DOHH2 (cell line): ENCODE measurements at regions not wholly inside any gene's neighbourhood (a gene's known extent, or its start where the extent isn't known, plus 50 kb on each side); places are given as distances from the start of the nearest gene placed in this dataset.

Experiments
- H3F3A ChIP-seq: fragments of 200-600 bp; sonication (generic), shearing (Covaris generic); 2 replicates; pipeline ENCODE4 v1.6.0; 2016; ENCODE audit warnings: antibody characterized with exemption, mild to moderate bottlenecking; ENCODE audit not compliant: control insufficient read depth, insufficient read depth
- H3K27ac ChIP-seq: fragments of 200-600 bp; sonication (generic); 2 replicates; pipeline ENCODE4 v1.5.1; 2014; ENCODE audit warnings: low read depth, mild to moderate bottlenecking, low read length, moderate library complexity
- H3K27me3 ChIP-seq: fragments of 200-600 bp; sonication (generic); 2 replicates; pipeline ENCODE4 v1.6.1; 2014; ENCODE audit warnings: mild to moderate bottlenecking, low read length, mixed read lengths; ENCODE audit not compliant: control insufficient read depth
- H3K36me3 ChIP-seq: fragments of 200-600 bp; sonication (generic); 2 replicates; pipeline ENCODE4 v1.6.1; 2014; ENCODE audit warnings: mild to moderate bottlenecking, low read length, moderate library complexity, mixed read lengths; ENCODE audit not compliant: control insufficient read depth
- H3K4me1 ChIP-seq: fragments of 200-600 bp; sonication (generic); 2 replicates; pipeline ENCODE4 v1.6.1; 2014; ENCODE audit warnings: mild to moderate bottlenecking, low read length, mixed read lengths; ENCODE audit not compliant: control insufficient read depth
- H3K4me2 ChIP-seq: fragments of 200-600 bp; sonication (generic); 2 replicates; pipeline ENCODE4 v1.6.0; 2014; ENCODE audit warnings: mild to moderate bottlenecking, low read length, moderate library complexity
- H3K4me3 ChIP-seq: fragments of 200-600 bp; sonication (generic); 2 replicates; pipeline ENCODE4 v1.5.1; 2014; ENCODE audit warnings: mild to moderate bottlenecking, low read length, mixed read lengths
- H3K79me2 ChIP-seq: fragments of 200-600 bp; sonication (generic); 2 replicates; pipeline ENCODE4 v1.6.1; 2014; ENCODE audit warnings: mild to moderate bottlenecking, low read length, mixed read lengths; ENCODE audit not compliant: control insufficient read depth
- H3K9me2 ChIP-seq: fragments of 200-600 bp; sonication (generic); replicated peaks from 2 replicates; pipeline ENCODE4 v1.6.1; 2014; ENCODE audit warnings: mild to moderate bottlenecking, low read length, mixed read lengths; ENCODE audit not compliant: control insufficient read depth
- H3K9me3 ChIP-seq: fragments of 200-600 bp; sonication (generic); 2 replicates; pipeline ENCODE4 v1.6.1; 2014; ENCODE audit warnings: antibody characterized with exemption, low read length, mixed read lengths; ENCODE audit not compliant: control insufficient read depth, insufficient read depth
- H4K20me1 ChIP-seq: fragments of 200-600 bp; sonication (generic); 2 replicates; pipeline ENCODE4 v1.6.0; 2014; ENCODE audit warnings: low read depth, mild to moderate bottlenecking, antibody characterized with exemption, low read length, moderate library complexity; ENCODE audit not compliant: control insufficient read depth, insufficient read depth
- EZH2phosphoT487 ChIP-seq: fragments of 200-600 bp; sonication (generic); IDR thresholded peaks from 2 replicates; pipeline ENCODE4 v1.6.1; 2017; ENCODE audit warnings: borderline replicate concordance, mild to moderate bottlenecking, antibody characterized with exemption, low read length, moderate library complexity, mixed read lengths
- TF ChIP-seq, protein P1 (sequence below): fragments of 200-600 bp; sonication (generic); IDR thresholded peaks from one replicate; pipeline ENCODE4 v1.5.1; 2014; ENCODE audit warnings: antibody characterized with exemption, mild to moderate bottlenecking, low read depth, low read length; ENCODE audit not compliant: poor library complexity, severe bottlenecking

DNA sequence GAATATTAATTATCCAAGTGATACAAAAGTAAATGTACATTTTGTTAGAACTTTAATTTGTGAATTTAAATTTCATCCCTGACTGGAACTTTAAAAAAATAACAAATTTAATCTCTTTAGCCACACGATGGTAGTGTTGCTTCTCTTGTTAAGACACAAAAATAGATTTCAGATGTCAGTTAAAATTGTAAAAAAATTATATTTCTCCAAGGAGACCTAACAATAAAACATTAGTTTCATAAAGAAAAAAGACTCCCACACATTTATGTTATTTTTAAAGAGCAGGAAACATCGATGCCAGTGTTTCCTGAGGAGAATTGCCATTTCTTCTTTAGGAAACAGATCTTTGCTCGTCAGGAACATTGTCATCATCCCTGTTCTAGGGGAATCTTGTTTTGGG is 74.0 kb upstream of the DEPDC1 start:
- TF ChIP-seq, protein P1, sequence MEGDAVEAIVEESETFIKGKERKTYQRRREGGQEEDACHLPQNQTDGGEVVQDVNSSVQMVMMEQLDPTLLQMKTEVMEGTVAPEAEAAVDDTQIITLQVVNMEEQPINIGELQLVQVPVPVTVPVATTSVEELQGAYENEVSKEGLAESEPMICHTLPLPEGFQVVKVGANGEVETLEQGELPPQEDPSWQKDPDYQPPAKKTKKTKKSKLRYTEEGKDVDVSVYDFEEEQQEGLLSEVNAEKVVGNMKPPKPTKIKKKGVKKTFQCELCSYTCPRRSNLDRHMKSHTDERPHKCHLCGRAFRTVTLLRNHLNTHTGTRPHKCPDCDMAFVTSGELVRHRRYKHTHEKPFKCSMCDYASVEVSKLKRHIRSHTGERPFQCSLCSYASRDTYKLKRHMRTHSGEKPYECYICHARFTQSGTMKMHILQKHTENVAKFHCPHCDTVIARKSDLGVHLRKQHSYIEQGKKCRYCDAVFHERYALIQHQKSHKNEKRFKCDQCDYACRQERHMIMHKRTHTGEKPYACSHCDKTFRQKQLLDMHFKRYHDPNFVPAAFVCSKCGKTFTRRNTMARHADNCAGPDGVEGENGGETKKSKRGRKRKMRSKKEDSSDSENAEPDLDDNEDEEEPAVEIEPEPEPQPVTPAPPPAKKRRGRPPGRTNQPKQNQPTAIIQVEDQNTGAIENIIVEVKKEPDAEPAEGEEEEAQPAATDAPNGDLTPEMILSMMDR, result no peak
- TF ChIP-seq EZH2phosphoT487, result no peak

GRCh38 chr1:68571454-68572235 is 74.8 kb upstream of the DEPDC1 start:
- no peaks in the 10 kb centered on the region for H3K4me1 ChIP-seq
- no peak overlapping the region for H3K27ac ChIP-seq
- no peak overlapping the region for H3K4me3 ChIP-seq
- no peak for TF ChIP-seq EZH2phosphoT487
- TF ChIP-seq, protein P1, result no peak
- no peaks in the 10 kb centered on the region for H3F3A ChIP-seq
- H3K79me2 ChIP-seq, result no peaks in the 10 kb centered on the region
- no peaks in the 10 kb centered on the region for H3K9me3 ChIP-seq
- no peaks in the 10 kb centered on the region for H3K36me3 ChIP-seq
- no peaks in the 10 kb centered on the region for H4K20me1 ChIP-seq
- no peak overlapping the region for H3K4me2 ChIP-seq
- H3K9me2 ChIP-seq, result no peaks in the 10 kb centered on the region
- no peaks in the 10 kb centered on the region for H3K27me3 ChIP-seq

More for the DNA sequence above, 74.0 kb upstream of the DEPDC1 start:
- H3F3A ChIP-seq, result no peaks in the 10 kb centered on the region
- no peak overlapping the region for H3K4me2 ChIP-seq
- H3K4me3 ChIP-seq, result no peak overlapping the region
- no peaks in the 10 kb centered on the region for H3K79me2 ChIP-seq
- no peaks in the 10 kb centered on the region for H3K9me2 ChIP-seq
- H3K27me3 ChIP-seq, result no peaks in the 10 kb centered on the region
- H3K36me3 ChIP-seq, result no peaks in the 10 kb centered on the region
- H3K9me3 ChIP-seq, result no peaks in the 10 kb centered on the region
- no peak overlapping the region for H3K27ac ChIP-seq
- H4K20me1 ChIP-seq, result no peaks in the 10 kb centered on the region
- no peaks in the 10 kb centered on the region for H3K4me1 ChIP-seq

DNA sequence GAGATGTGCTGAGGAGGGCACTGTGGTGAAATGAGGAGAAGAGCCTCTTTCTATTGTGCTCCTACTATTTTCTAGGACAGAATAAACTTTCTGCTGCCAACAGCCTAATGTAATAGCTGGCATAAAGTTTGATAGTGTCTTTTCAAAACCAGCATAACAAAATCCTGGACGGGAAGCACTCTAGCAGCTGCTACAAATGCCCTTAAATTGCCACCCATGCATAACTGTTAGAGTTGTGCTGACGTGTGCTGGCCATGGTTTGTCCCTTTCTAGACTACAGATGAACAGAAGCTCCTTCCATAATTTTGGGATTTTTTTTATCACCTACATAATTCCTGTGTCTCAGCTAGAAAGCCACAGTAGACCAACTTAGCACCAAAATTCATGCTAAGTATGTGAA is 88.5 kb upstream of the DEPDC1 start:
- Histone ChIP-seq H3K9me3 (no peaks in the 10 kb centered on the region), H3K79me2 (no peaks in the 10 kb centered on the region), H3K36me3 (no peaks in the 10 kb centered on the region), H3K27me3 (no peaks in the 10 kb centered on the region), H4K20me1 (no peaks in the 10 kb centered on the region), H3K27ac (no peak overlapping the region), H3K9me2 (no peaks in the 10 kb centered on the region), H3K4me3 (no peak overlapping the region), H3K4me2 (no peak overlapping the region), H3F3A (no peaks in the 10 kb centered on the region), H3K4me1 (no peaks in the 10 kb centered on the region)
- no peak for TF ChIP-seq EZH2phosphoT487
- TF ChIP-seq, protein P1, result no peak
